ENCODE measurements at regions not wholly inside any gene's neighbourhood (a gene's known extent, or its start where the extent isn't known, plus 50 kb on each side); places are given as distances from the start of the nearest gene placed in this dataset.

DNA sequence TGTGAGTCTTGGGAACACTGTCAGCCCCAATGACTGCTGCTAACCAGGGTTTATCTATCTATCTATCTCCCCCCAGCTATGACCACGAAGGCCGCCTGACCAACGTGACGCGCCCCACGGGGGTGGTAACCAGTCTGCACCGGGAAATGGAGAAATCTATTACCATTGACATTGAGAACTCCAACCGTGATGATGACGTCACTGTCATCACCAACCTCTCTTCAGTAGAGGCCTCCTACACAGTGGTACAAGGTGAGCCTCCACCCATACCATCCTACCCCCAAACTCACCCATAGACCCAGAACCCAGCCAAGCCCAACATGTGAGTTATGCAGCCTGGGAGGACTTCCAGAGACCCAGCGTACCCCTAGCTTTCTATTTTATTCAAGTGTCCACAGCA, 65.4 kb upstream of the WWC1 start:
- TF ChIP-seq POLR2A (IDR thresholded peaks at IDR 0.05) (no peak), POLR2AphosphoS5 (IDR thresholded peaks at IDR 0.05) (no peak)
- TF ChIP-seq, protein P1, sequence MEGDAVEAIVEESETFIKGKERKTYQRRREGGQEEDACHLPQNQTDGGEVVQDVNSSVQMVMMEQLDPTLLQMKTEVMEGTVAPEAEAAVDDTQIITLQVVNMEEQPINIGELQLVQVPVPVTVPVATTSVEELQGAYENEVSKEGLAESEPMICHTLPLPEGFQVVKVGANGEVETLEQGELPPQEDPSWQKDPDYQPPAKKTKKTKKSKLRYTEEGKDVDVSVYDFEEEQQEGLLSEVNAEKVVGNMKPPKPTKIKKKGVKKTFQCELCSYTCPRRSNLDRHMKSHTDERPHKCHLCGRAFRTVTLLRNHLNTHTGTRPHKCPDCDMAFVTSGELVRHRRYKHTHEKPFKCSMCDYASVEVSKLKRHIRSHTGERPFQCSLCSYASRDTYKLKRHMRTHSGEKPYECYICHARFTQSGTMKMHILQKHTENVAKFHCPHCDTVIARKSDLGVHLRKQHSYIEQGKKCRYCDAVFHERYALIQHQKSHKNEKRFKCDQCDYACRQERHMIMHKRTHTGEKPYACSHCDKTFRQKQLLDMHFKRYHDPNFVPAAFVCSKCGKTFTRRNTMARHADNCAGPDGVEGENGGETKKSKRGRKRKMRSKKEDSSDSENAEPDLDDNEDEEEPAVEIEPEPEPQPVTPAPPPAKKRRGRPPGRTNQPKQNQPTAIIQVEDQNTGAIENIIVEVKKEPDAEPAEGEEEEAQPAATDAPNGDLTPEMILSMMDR (IDR thresholded peaks at IDR 0.05): no peak

Measured in transverse colon (tissue), 4 donors.